ENCODE measurements at regions not wholly inside any gene's neighbourhood (a gene's known extent, or its start where the extent isn't known, plus 50 kb on each side); places are given as distances from the start of the nearest gene placed in this dataset.

- no peak; the same call in 1 of the 2 replicates for TF ChIP-seq USF1 (IDR thresholded peaks at IDR 0.05; ENCODE audit: borderline replicate concordance, low read depth)
- TF ChIP-seq SMC3 (IDR thresholded peaks at IDR 0.05; ENCODE audit: low read depth, low read length) = no peak
Measured at GRCh38 chr2:237156857-237157779, 71.4 kb downstream of the COPS8 start (continued).

GRCh38 chr2:237157780-237158102, 72.1 kb downstream of the COPS8 start:
- ChIA-PET CTCF (interaction anchor here (0.7 to 2.4 kb wide), 4 partner anchors 8 to 414 kb away, joined by 3 to 11 read pairs (median 6); no protein-coding TSS in a partner anchor), POLR2A (no interaction called here)
- DNase-seq = no peak
- Histone ChIP-seq H3K9ac (no peak overlapping the region; the same call in 1 of the 2 replicates), H4K20me1 (ENCODE audit: insufficient read depth) (no peaks in the 10 kb centered on the region), H2AFZ (ENCODE audit: low read depth) (no peak overlapping the region), H3K36me3 (replicated peaks in 1 of 2; ENCODE audit: control insufficient read depth in 1 of 2, insufficient read depth in 2 of 2, low read length in 1 of 2) (no peaks in the 10 kb centered on the region), H3K27ac (ENCODE audit: low read depth in 2 of 2, low read length in 1 of 2) (peak overlapping the region in 1 of 2 experiments; percentile 92; a peak in 2 of 4 replicates), H3K9me3 (no peaks in the 10 kb centered on the region), H3K9me2 (no peaks in the 10 kb centered on the region), H3K4me2 (peak overlapping the region; percentile 58; the same call in 1 of the 2 replicates), H3K4me3 (ENCODE audit: low read depth in 2 of 2, low read length in 1 of 2) (no peak overlapping the region), H3K79me2 (ENCODE audit: insufficient read depth) (no peaks in the 10 kb centered on the region), H3K27me3 (ENCODE audit: insufficient read depth) (no peaks in the 10 kb centered on the region), H3F3A (replicated peaks; ENCODE audit: insufficient read depth) (peaks cover 31% of the 10 kb centered on the region), H3K4me1 (ENCODE audit: control insufficient read depth in 1 of 2, insufficient read depth in 2 of 2, low read depth in 1 of 2, low read length in 1 of 2) (peaks cover 23 to 24% of the 10 kb centered on the region in 2 experiments; a peak in 3 of 4 replicates)
- TF ChIP-seq YY1 (IDR thresholded peaks at IDR 0.05; ENCODE audit: low read depth) (no peak), MEF2A (IDR thresholded peaks at IDR 0.05; ENCODE audit: borderline replicate concordance, low read depth) (no peak), USF1 (IDR thresholded peaks at IDR 0.05; ENCODE audit: borderline replicate concordance, low read depth) (no peak), FOXJ3 (CRISPR knock-in tag; IDR thresholded peaks at IDR 0.05) (no peak), FOSL2 (IDR thresholded peaks at IDR 0.05; ENCODE audit: borderline replicate concordance, low read depth) (no peak), USF2 (IDR thresholded peaks at IDR 0.05; ENCODE audit: borderline replicate concordance, low read depth, low read length) (no peak)

GRCh38 chr2:237158194-237158593, 72.5 kb downstream of the COPS8 start:
- H3K4me1 ChIP-seq (ENCODE audit: control insufficient read depth in 1 of 2, insufficient read depth in 2 of 2, low read depth in 1 of 2, low read length in 1 of 2) = peaks cover 23 to 24% of the 10 kb centered on the region in 2 experiments; a peak in 3 of 4 replicates
- no peak overlapping the region for H2AFZ ChIP-seq (ENCODE audit: low read depth)
- H3K9ac ChIP-seq = no peak overlapping the region; the same call in 1 of the 2 replicates
- H4K20me1 ChIP-seq (ENCODE audit: insufficient read depth) = no peaks in the 10 kb centered on the region
- H3K36me3 ChIP-seq (replicated peaks in 1 of 2; ENCODE audit: control insufficient read depth in 1 of 2, insufficient read depth in 2 of 2, low read length in 1 of 2) = no peaks in the 10 kb centered on the region
- no peak for DNase-seq
- 96% methylated on average over 7 of the region's 7 CpGs for WGBS (ENCODE audit: low lambda C conversion rate)
- H3F3A ChIP-seq (replicated peaks; ENCODE audit: insufficient read depth) = peaks cover 28% of the 10 kb centered on the region
- H3K79me2 ChIP-seq (ENCODE audit: insufficient read depth) = no peaks in the 10 kb centered on the region
- H3K27ac ChIP-seq (ENCODE audit: low read depth in 2 of 2, low read length in 1 of 2) = peak overlapping the region in 1 of 2 experiments; percentile 92; a peak in 1 of 4 replicates
- ChIA-PET POLR2A (no interaction called here), CTCF (interaction anchor here (2.4 kb wide), 1 partner anchor 252 kb away, joined by 11 read pairs; no protein-coding TSS in a partner anchor)
- TF ChIP-seq SIN3A (IDR thresholded peaks at IDR 0.05; ENCODE audit: borderline replicate concordance, low read depth, low read length) (no peak), USF2 (IDR thresholded peaks at IDR 0.05; ENCODE audit: borderline replicate concordance, low read depth, low read length) (no peak), RAD21 (IDR thresholded peaks at IDR 0.05; ENCODE audit: low read length) (no peak), TCF12 (IDR thresholded peaks at IDR 0.05) (no peak), EP300 (IDR thresholded peaks at IDR 0.05; ENCODE audit: borderline replicate concordance in 1 of 2, low read depth in 1 of 2, low read length in 1 of 2) (no peak), REST (IDR thresholded peaks at IDR 0.05; ENCODE audit: low read depth, low read length) (no peak), EZH2phosphoT487 (IDR thresholded peaks at IDR 0.05; ENCODE audit: borderline replicate concordance, low read depth) (no peak)
- no peaks in the 10 kb centered on the region for H3K27me3 ChIP-seq (ENCODE audit: insufficient read depth)
- H3K4me2 ChIP-seq = peak overlapping the region; percentile 58; the same call in 1 of the 2 replicates
- no peaks in the 10 kb centered on the region for H3K9me3 ChIP-seq
- H3K9me2 ChIP-seq = no peaks in the 10 kb centered on the region
- no peak overlapping the region for H3K4me3 ChIP-seq (ENCODE audit: low read depth in 2 of 2, low read length in 1 of 2)
